Osteoblast (primary cell): ENCODE measurements at regions not wholly inside any gene's neighbourhood (a gene's known extent, or its start where the extent isn't known, plus 50 kb on each side); places are given as distances from the start of the nearest gene placed in this dataset.

ENCODE experiments used
- DNase-seq: peaks from one replicate; pipeline ENCODE4 v3.0.0; 2011; ENCODE audit warnings: low spot score, mixed read lengths; ENCODE audit not compliant: insufficient read length; ENCODE audit errors: missing footprints
- H2AFZ ChIP-seq: 2 replicates; pipeline ENCODE4 v1.6.0; 2011; ENCODE audit warnings: mild to moderate bottlenecking, low read length
- H3K27ac ChIP-seq: 2 replicates; pipeline ENCODE4 v1.5.1; 2011; ENCODE audit warnings: mild to moderate bottlenecking, low read depth, low read length, moderate library complexity
- H3K27me3 ChIP-seq: 2 replicates; pipeline ENCODE4 v1.6.0; 2012; ENCODE audit warnings: mild to moderate bottlenecking, control low read depth, inconsistent platforms, low read length, moderate library complexity; ENCODE audit not compliant: insufficient read depth
- H3K36me3 ChIP-seq: 2 replicates; pipeline ENCODE4 v1.5.1; 2011; ENCODE audit warnings: mild to moderate bottlenecking, low read length, control low read depth, moderate library complexity; ENCODE audit not compliant: insufficient read depth
- H3K4me1 ChIP-seq: 2 replicates; pipeline ENCODE4 v1.5.1; 2011; ENCODE audit warnings: mild to moderate bottlenecking, low read length, control low read depth, moderate library complexity; ENCODE audit not compliant: insufficient read depth
- H3K4me2 ChIP-seq: 2 replicates; pipeline ENCODE4 v1.6.0; 2011; ENCODE audit warnings: mild to moderate bottlenecking, low read length; ENCODE audit not compliant: insufficient read depth
- H3K4me3 ChIP-seq: fragments of 200-600 bp; sonication (generic); 3 replicates; pipeline ENCODE4 v1.5.1; 2012; ENCODE audit warnings: mild to moderate bottlenecking, low read length, inconsistent platforms; ENCODE audit not compliant: insufficient read depth
- H3K79me2 ChIP-seq: 2 replicates; pipeline ENCODE4 v1.6.0; 2012; ENCODE audit warnings: mild to moderate bottlenecking, low read length, control low read depth, inconsistent platforms; ENCODE audit not compliant: insufficient read depth
- H3K9me3 ChIP-seq: 2 replicates; pipeline ENCODE4 v1.5.1; 2011; ENCODE audit warnings: low read depth, low read length, control low read depth
- H4K20me1 ChIP-seq: 2 replicates; pipeline ENCODE4 v1.6.0; 2012; ENCODE audit warnings: mild to moderate bottlenecking, low read length, control low read depth; ENCODE audit not compliant: insufficient read depth
- TF ChIP-seq, protein P1 (sequence below): IDR thresholded peaks from 2 replicates; pipeline ENCODE4 v1.5.1; 2011; ENCODE audit warnings: mild to moderate bottlenecking, low read depth, low read length, moderate library complexity; ENCODE audit errors: extremely low read depth

DNA sequence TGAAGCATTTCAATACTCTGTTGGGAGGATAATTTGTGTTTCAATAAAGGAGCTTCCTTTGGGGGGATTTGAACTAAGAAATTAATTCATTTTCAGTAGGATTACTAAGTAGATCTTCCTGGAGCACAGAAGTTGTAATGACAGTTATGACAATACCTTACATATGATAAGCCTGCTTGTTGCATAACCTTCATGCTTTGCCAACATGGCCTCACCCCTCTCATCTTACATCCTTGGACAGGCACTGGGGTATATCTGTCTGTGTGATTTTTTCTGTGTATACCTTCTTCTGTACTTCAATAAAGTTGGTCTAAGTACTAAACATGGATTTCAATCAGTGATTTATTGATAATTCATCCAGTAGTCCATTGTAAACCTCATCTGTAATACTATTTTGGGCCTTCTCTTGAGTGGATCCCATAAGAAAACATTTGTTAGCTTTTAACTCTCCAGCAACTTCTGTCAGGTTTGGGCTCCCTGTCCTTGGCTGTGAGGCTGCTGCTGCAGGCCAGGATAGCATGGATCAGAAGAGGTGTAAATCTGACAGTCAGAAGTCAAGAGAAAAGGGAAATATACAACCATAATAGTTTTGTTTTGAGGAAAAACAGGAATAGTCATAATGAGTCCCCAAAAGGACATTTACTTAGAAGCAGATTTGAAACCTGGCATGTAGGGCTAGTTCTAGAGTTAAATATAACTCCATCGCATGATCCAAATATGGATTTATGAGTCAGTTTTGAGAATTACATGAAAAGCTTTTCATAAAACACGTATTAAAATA lies 422.2 kb downstream of the KLF5 start:
- Histone ChIP-seq H3K27ac (no peak overlapping the region), H3K9me3 (no peaks in the 10 kb centered on the region), H3K79me2 (no peaks in the 10 kb centered on the region), H3K4me1 (no peaks in the 10 kb centered on the region), H3K4me3 (no peak overlapping the region), H3K27me3 (no peaks in the 10 kb centered on the region), H3K4me2 (no peak overlapping the region), H2AFZ (no peak overlapping the region), H3K36me3 (no peaks in the 10 kb centered on the region), H4K20me1 (no peaks in the 10 kb centered on the region)
- TF ChIP-seq, protein P1, sequence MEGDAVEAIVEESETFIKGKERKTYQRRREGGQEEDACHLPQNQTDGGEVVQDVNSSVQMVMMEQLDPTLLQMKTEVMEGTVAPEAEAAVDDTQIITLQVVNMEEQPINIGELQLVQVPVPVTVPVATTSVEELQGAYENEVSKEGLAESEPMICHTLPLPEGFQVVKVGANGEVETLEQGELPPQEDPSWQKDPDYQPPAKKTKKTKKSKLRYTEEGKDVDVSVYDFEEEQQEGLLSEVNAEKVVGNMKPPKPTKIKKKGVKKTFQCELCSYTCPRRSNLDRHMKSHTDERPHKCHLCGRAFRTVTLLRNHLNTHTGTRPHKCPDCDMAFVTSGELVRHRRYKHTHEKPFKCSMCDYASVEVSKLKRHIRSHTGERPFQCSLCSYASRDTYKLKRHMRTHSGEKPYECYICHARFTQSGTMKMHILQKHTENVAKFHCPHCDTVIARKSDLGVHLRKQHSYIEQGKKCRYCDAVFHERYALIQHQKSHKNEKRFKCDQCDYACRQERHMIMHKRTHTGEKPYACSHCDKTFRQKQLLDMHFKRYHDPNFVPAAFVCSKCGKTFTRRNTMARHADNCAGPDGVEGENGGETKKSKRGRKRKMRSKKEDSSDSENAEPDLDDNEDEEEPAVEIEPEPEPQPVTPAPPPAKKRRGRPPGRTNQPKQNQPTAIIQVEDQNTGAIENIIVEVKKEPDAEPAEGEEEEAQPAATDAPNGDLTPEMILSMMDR, result no peak
- no peak for DNase-seq

DNA sequence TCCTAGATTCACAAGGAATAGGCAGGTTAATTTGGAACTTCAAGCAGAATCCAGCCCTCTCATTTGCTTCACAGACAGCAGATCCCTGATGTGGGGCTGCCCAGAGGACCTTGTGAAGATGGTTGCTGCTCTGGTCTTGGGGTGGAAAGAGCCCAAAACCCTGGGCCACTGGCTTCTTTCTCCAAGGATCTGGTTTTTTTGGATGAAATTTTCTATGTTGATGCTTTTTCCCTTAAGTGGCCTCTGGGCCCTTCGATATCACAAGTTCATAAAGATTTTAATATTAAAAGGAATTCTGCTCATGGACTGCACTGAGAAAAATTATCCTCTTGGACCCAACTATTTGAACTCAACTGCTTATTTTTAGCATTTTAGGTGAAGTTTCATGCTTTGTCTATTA lies 421.1 kb downstream of the KLF5 start:
- Histone ChIP-seq H3K27ac (no peak overlapping the region), H3K79me2 (no peaks in the 10 kb centered on the region), H3K4me1 (no peaks in the 10 kb centered on the region), H3K36me3 (no peaks in the 10 kb centered on the region), H3K27me3 (no peaks in the 10 kb centered on the region), H3K4me3 (no peak overlapping the region), H4K20me1 (no peaks in the 10 kb centered on the region), H2AFZ (no peak overlapping the region), H3K4me2 (no peak overlapping the region), H3K9me3 (no peaks in the 10 kb centered on the region)
- TF ChIP-seq, protein P1, result no peak
- DNase-seq, result no peak

DNA sequence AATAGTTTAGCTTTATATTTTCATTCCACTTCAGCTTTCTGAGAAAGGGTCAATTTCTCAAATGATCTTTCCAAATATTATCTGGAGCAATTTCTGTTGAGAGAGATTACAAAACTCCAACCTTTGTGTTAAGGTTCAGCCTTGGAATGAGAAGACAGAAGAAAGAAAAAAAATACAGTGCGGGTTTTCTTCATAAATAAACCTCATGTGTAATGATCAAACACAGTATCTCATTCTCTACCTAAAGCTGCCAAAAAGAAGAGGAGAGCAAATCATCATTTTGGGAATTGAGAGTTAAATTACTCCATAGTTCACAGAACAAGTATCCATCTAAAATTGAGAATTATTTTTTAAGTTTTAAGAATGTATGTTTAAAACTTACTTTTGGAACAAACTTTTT lies 420.5 kb downstream of the KLF5 start:
- H3K79me2 ChIP-seq, result no peaks in the 10 kb centered on the region
- H3K4me1 ChIP-seq, result no peaks in the 10 kb centered on the region
- no peak overlapping the region for H3K4me2 ChIP-seq
- H2AFZ ChIP-seq, result no peak overlapping the region
- no peaks in the 10 kb centered on the region for H3K9me3 ChIP-seq
- DNase-seq, result no peak
- H3K27me3 ChIP-seq, result no peaks in the 10 kb centered on the region
- no peak overlapping the region for H3K27ac ChIP-seq
- no peaks in the 10 kb centered on the region for H3K36me3 ChIP-seq
- no peaks in the 10 kb centered on the region for H4K20me1 ChIP-seq
- TF ChIP-seq, protein P1, result no peak
- no peak overlapping the region for H3K4me3 ChIP-seq

DNA sequence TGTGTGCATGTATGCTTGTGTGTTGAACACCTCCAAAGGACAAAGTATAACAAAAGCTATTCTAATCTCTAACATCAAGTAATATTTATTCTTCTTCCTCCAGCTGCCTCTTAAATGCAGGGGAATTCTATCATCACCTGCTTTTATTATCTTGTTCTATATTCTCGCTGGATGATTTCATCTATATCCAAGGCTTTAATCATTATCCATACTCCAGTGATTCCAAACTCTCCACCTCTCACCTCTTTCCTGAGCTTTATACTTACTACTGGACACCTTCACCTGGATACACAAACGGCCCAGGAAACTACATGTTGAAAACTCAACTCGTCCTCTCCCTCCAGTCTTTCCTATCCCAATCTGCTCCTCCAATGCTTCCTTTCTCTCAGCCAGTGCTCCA lies 418.6 kb downstream of the KLF5 start:
- H3K4me1 ChIP-seq, result no peaks in the 10 kb centered on the region
- no peaks in the 10 kb centered on the region for H3K79me2 ChIP-seq
- TF ChIP-seq, protein P1, result no peak
- H2AFZ ChIP-seq, result no peak overlapping the region
- H3K9me3 ChIP-seq, result no peaks in the 10 kb centered on the region
- H3K4me2 ChIP-seq, result no peak overlapping the region
- H3K36me3 ChIP-seq, result no peaks in the 10 kb centered on the region
- no peaks in the 10 kb centered on the region for H4K20me1 ChIP-seq
- no peak overlapping the region for H3K4me3 ChIP-seq
- no peak overlapping the region for H3K27ac ChIP-seq
- DNase-seq, result no peak
- H3K27me3 ChIP-seq, result no peaks in the 10 kb centered on the region
